ENCODE measurements at regions not wholly inside any gene's neighbourhood (a gene's known extent, or its start where the extent isn't known, plus 50 kb on each side); places are given as distances from the start of the nearest gene placed in this dataset.

GRCh38 chr2:139737659-139738058 is 957.5 kb upstream of the NXPH2 start:
- no peak overlapping the region for H2AFZ ChIP-seq (ENCODE audit: low read depth, low read length, severe bottlenecking)
- TF ChIP-seq CTCF (IDR thresholded peaks at IDR 0.05; ENCODE audit: insufficient read depth, low read length, poor library complexity, severe bottlenecking) (no peak), EZH2phosphoT487 (conservative IDR thresholded peaks at IDR 0.05; ENCODE audit: low read length) (no peak)
- no peaks in the 10 kb centered on the region for H3K79me2 ChIP-seq (ENCODE audit: insufficient read depth, low read length)
- H3F3A ChIP-seq (ENCODE audit: insufficient read depth) = no peaks in the 10 kb centered on the region
- H3K9me3 ChIP-seq (ENCODE audit: insufficient read depth, low read length) = no peaks in the 10 kb centered on the region
- no peak overlapping the region for H3K9ac ChIP-seq (ENCODE audit: low read length)
- H3K4me3 ChIP-seq (ENCODE audit: insufficient read depth, low read length, poor library complexity, severe bottlenecking) = no peak overlapping the region
- H3K36me3 ChIP-seq (ENCODE audit: low read length) = no peaks in the 10 kb centered on the region
- H3K27me3 ChIP-seq (ENCODE audit: low read length) = no peaks in the 10 kb centered on the region
- no peaks in the 10 kb centered on the region for H3K9me2 ChIP-seq (replicated peaks; ENCODE audit: insufficient read depth, low read length)
- H3K4me2 ChIP-seq (ENCODE audit: low read depth, low read length, poor library complexity, severe bottlenecking) = no peak overlapping the region
- H3K27ac ChIP-seq (ENCODE audit: low read depth, low read length) = no peak overlapping the region
- no peaks in the 10 kb centered on the region for H4K20me1 ChIP-seq (ENCODE audit: low read depth, low read length)

- no peak overlapping the region for H3K4me3 ChIP-seq (ENCODE audit: insufficient read depth, low read length, poor library complexity, severe bottlenecking)
- H3K27ac ChIP-seq (ENCODE audit: low read depth, low read length) = no peak overlapping the region
- TF ChIP-seq EZH2phosphoT487 (conservative IDR thresholded peaks at IDR 0.05; ENCODE audit: low read length) = no peak
- TF ChIP-seq CTCF (IDR thresholded peaks at IDR 0.05; ENCODE audit: insufficient read depth, low read length, poor library complexity, severe bottlenecking) = no peak
- H3K27me3 ChIP-seq (ENCODE audit: low read length) = no peaks in the 10 kb centered on the region
- H3K9me2 ChIP-seq (replicated peaks; ENCODE audit: insufficient read depth, low read length) = no peaks in the 10 kb centered on the region
- no peak overlapping the region for H3K9ac ChIP-seq (ENCODE audit: low read length)
- H3F3A ChIP-seq (ENCODE audit: insufficient read depth) = no peaks in the 10 kb centered on the region
- H4K20me1 ChIP-seq (ENCODE audit: low read depth, low read length) = no peaks in the 10 kb centered on the region
- no peaks in the 10 kb centered on the region for H3K79me2 ChIP-seq (ENCODE audit: insufficient read depth, low read length)
- no peaks in the 10 kb centered on the region for H3K36me3 ChIP-seq (ENCODE audit: low read length)
- H3K9me3 ChIP-seq (ENCODE audit: insufficient read depth, low read length) = no peaks in the 10 kb centered on the region
- H2AFZ ChIP-seq (ENCODE audit: low read depth, low read length, severe bottlenecking) = no peak overlapping the region
- no peak overlapping the region for H3K4me2 ChIP-seq (ENCODE audit: low read depth, low read length, poor library complexity, severe bottlenecking)
Measured at GRCh38 chr2:139730197-139730596, 950.0 kb upstream of the NXPH2 start.

- TF ChIP-seq EZH2phosphoT487 (conservative IDR thresholded peaks at IDR 0.05; ENCODE audit: low read length) = no peak
- no peak for TF ChIP-seq CTCF (IDR thresholded peaks at IDR 0.05; ENCODE audit: insufficient read depth, low read length, poor library complexity, severe bottlenecking)
- Histone ChIP-seq H3K4me2 (ENCODE audit: low read depth, low read length, poor library complexity, severe bottlenecking) (no peak overlapping the region), H3K4me3 (ENCODE audit: insufficient read depth, low read length, poor library complexity, severe bottlenecking) (no peak overlapping the region), H3K9me2 (replicated peaks; ENCODE audit: insufficient read depth, low read length) (no peaks in the 10 kb centered on the region), H4K20me1 (ENCODE audit: low read depth, low read length) (no peaks in the 10 kb centered on the region), H3F3A (ENCODE audit: insufficient read depth) (no peaks in the 10 kb centered on the region), H3K9me3 (ENCODE audit: insufficient read depth, low read length) (no peaks in the 10 kb centered on the region), H3K27me3 (ENCODE audit: low read length) (no peaks in the 10 kb centered on the region), H3K79me2 (ENCODE audit: insufficient read depth, low read length) (no peaks in the 10 kb centered on the region), H3K9ac (ENCODE audit: low read length) (no peak overlapping the region), H2AFZ (ENCODE audit: low read depth, low read length, severe bottlenecking) (no peak overlapping the region), H3K27ac (ENCODE audit: low read depth, low read length) (no peak overlapping the region), H3K36me3 (ENCODE audit: low read length) (no peaks in the 10 kb centered on the region)
Measured at GRCh38 chr2:139721411-139721995, 941.3 kb upstream of the NXPH2 start.
